AG10803 (cell line): ENCODE measurements at regions not wholly inside any gene's neighbourhood (a gene's known extent, or its start where the extent isn't known, plus 50 kb on each side); places are given as distances from the start of the nearest gene placed in this dataset.

ENCODE experiments used
- DNase-seq: peaks from one replicate; pipeline ENCODE4 v3.0.0; 2010; ENCODE audit warnings: low read depth
- H3K4me3 ChIP-seq: 2 replicates; pipeline ENCODE4 v1.5.1; 2011; ENCODE audit warnings: mild to moderate bottlenecking, low read length, control low read depth
- TF ChIP-seq, protein P1 (sequence below): conservative IDR thresholded peaks from 2 replicates; pipeline ENCODE4 v1.5.1; 2011; ENCODE audit warnings: mild to moderate bottlenecking, low read length, control low read depth, inconsistent platforms

DNA sequence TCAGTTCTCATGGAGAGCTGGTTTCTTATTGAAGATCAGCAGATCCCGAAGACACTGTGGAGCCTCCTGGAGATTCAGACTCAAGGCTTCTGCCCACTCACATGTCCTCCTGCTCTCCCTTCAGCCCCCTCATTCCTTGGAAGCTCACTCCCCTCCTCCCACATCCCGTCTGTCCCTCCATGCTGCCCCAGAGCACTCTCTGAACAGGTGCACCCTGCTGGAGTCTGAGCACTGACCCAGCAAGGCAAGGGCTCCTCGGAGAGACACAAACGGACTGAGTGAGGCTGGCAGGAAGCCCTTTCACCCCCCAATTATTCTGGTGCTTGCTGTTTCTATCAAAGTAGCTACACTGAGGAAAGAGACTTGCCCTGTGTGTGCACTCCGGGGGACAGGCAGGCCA is 374.0 kb downstream of the UQCRFS1 start:
- TF ChIP-seq, protein P1, sequence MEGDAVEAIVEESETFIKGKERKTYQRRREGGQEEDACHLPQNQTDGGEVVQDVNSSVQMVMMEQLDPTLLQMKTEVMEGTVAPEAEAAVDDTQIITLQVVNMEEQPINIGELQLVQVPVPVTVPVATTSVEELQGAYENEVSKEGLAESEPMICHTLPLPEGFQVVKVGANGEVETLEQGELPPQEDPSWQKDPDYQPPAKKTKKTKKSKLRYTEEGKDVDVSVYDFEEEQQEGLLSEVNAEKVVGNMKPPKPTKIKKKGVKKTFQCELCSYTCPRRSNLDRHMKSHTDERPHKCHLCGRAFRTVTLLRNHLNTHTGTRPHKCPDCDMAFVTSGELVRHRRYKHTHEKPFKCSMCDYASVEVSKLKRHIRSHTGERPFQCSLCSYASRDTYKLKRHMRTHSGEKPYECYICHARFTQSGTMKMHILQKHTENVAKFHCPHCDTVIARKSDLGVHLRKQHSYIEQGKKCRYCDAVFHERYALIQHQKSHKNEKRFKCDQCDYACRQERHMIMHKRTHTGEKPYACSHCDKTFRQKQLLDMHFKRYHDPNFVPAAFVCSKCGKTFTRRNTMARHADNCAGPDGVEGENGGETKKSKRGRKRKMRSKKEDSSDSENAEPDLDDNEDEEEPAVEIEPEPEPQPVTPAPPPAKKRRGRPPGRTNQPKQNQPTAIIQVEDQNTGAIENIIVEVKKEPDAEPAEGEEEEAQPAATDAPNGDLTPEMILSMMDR = no peak
- no peak for DNase-seq
- H3K4me3 ChIP-seq = no peak overlapping the region

DNA sequence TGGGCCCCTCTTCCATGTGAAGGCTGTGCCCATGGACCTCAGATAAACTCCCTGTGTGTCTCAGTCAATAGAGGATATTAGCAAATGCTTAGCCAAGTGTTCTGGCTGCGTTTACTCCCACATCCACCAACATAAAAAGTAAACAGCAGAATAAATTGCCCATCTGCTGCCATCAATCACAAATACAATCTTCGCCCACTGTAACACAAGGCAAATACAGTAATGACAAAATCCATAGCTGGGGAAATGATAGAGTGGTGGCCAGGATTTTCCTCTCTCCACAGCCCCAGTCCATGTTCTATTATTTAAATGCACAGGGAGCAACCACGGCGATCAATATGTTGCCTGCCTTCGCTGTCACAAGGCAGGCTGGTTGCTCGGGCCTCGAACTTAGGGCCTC is 376.5 kb downstream of the UQCRFS1 start:
- TF ChIP-seq, protein P1 = no peak
- H3K4me3 ChIP-seq = no peak overlapping the region
- no peak for DNase-seq

DNA sequence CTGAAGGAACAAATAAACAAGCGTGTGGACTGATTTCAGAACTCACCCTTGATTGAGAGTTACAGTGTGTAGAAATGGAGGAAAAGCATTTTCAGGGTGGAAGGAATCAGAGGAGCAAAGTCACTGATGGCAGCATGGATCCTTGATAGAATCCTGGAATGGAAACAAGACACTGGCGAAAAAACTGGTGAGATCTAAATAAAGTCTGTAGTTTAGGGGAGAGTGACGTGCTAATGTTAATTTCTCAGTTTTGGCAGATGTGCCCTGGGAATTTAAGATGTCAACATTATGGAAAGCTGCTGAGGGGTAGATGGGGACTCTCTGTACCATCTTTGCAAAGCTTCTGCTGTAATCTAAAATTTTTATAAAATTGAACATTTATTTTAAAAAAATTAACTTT is 378.0 kb downstream of the UQCRFS1 start:
- TF ChIP-seq, protein P1 = no peak
- no peak overlapping the region for H3K4me3 ChIP-seq
- no peak for DNase-seq

DNA sequence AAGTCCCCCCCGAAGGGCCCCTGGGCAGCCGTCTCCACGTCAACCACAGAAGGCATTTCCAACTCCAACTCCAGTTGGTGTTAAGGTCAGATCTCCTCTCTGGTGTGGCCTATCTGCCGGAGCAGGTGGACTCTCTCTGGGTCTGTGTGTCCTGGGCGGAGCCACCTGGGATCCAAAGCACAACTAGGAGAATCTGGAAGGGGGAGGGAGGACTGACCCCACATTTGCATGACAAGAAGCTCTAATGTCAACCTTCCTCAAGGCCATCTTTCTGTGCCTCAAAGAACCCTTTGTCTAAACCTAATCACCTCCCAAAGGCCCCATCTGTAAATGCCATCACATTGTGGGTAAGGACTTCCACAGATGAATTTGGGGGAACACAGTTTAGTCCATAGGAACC is 381.5 kb downstream of the UQCRFS1 start:
- TF ChIP-seq, protein P1 = no peak
- no peak overlapping the region for H3K4me3 ChIP-seq
- DNase-seq = no peak

DNA sequence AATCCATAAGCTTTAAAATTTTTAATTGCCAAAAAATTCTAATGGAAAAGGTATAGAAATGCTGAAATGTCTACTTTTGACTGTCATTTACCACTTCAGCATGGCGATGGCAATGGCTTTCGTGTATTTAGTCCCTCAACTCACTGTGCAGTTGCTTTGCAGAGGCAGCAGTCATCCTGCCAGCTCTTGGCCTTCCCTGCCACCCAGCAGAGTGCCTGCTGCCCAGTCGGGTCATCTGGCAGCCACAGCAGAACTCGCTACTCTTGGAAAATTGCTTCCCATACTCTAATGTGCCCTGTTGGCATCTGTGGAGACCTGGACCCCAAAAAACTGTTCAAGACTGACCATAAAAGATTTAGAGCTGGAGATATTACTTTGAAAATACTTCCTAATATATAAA is 383.2 kb downstream of the UQCRFS1 start:
- TF ChIP-seq, protein P1 = no peak
- no peak overlapping the region for H3K4me3 ChIP-seq
- no peak for DNase-seq

DNA sequence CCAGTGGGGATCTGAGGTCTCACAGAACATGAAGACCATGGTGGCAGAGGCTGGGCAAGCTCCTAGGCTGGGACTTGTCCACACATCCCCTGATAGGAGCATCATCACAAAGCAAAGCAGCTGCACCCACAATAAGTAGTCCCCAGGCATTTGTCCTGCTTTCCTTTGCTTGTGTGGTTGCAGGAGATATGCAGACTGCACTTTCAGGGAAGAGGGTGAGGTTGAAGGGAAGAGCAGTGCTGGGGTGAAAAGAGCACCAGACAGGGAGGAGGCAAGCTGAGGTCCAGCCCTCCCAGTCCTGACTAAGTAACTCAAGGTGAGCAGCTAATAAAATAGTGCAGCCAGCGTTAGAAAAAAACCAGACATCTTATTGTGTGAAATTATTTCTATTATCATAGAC is 383.6 kb downstream of the UQCRFS1 start:
- TF ChIP-seq, protein P1 = no peak
- H3K4me3 ChIP-seq = no peak overlapping the region
- no peak for DNase-seq

DNA sequence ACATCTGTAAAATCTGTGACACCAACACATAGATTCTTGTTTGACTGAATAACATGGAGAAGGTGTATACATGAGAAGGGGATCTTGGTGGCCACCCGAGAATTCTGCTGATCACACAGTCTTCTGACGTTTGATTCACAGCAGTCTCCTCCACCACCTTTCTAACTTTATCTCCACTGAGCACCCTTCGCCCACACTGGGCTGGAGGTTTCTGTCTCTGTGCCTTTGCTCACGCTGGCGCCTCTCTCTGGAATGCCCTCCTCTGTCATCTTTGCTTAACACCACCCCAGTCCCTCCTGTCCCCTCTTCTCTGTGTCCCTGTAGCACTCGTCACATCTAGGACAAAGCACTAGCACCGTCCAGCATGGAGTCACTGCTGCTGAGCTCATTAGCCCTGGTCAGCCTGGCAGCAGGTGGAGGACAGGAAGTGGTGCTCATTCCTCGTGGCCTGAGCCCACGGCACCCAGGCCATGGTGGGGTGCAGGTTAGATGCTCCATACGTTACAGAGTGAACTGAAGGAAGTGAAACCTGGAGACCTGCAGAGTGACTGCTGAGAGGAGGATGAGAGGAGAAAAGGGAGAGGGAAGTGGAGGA is 384.6 kb downstream of the UQCRFS1 start:
- no peak overlapping the region for H3K4me3 ChIP-seq
- no peak for DNase-seq
- TF ChIP-seq, protein P1 = no peak
